ENCODE measurements at regions not wholly inside any gene's neighbourhood (a gene's known extent, or its start where the extent isn't known, plus 50 kb on each side); places are given as distances from the start of the nearest gene placed in this dataset.

- Histone ChIP-seq H3K9me3 (no peaks in the 10 kb centered on the region), H3K4me3 (no peak overlapping the region), H3K36me3 (replicated peaks in 1 of 2; ENCODE audit: insufficient read depth in 1 of 2, low read depth in 2 of 2) (no peaks in the 10 kb centered on the region), H3K4me1 (peaks cover 27% of the 10 kb centered on the region), H3K27ac (no peak overlapping the region), H3K27me3 (no peaks in the 10 kb centered on the region)
- 85 to 87% methylated on average over 1 of the region's 1 CpG for WGBS, 2 donors
- TF ChIP-seq POLR2A (IDR thresholded peaks at IDR 0.05) (no peak), CTCF (IDR thresholded peaks at IDR 0.05) (no peak)
- intact Hi-C loops (cut with DNase I), result no loop called here
- DNase-seq (no peak), ATAC-seq (no peak)
Observed at GRCh38 chr2:42881732-42882131, 89.3 kb upstream of the HAAO start.

- 74 to 88% methylated on average over 9 of the region's 9 CpGs for WGBS, 2 donors
- no peak for ATAC-seq
- intact Hi-C loops (cut with DNase I), result no loop called here
- TF ChIP-seq CTCF (IDR thresholded peaks at IDR 0.05) (no peak), POLR2A (IDR thresholded peaks at IDR 0.05) (no peak)
- Histone ChIP-seq H3K4me3 (no peak overlapping the region), H3K27me3 (no peaks in the 10 kb centered on the region), H3K36me3 (replicated peaks in 1 of 2; ENCODE audit: insufficient read depth in 1 of 2, low read depth in 2 of 2) (no peaks in the 10 kb centered on the region), H3K4me1 (peaks cover 27% of the 10 kb centered on the region), H3K9me3 (no peaks in the 10 kb centered on the region), H3K27ac (peak overlapping the region in 2 of 4 donors; percentile 3 to 28)
- DNase-seq, result no peak
Observed at GRCh38 chr2:42880738-42881690, 88.6 kb upstream of the HAAO start.

GRCh38 chr2:42879913-42880737 is 87.7 kb upstream of the HAAO start:
- ATAC-seq (peak; percentile 53), DNase-seq (peak in 3 of 4 donors; percentile 26 to 51 (median 49))
- no peak for TF ChIP-seq POLR2A (IDR thresholded peaks at IDR 0.05)
- WGBS, 2 donors, result 35 to 42% methylated on average over 14 to 18 of the region's 18 CpGs
- no peaks in the 10 kb centered on the region for H3K9me3 ChIP-seq
- intact Hi-C loops (cut with DNase I), result no loop called here
- no peaks in the 10 kb centered on the region for H3K27me3 ChIP-seq
- H3K4me3 ChIP-seq, result no peak overlapping the region
- H3K36me3 ChIP-seq (replicated peaks in 1 of 2; ENCODE audit: insufficient read depth in 1 of 2, low read depth in 2 of 2), result no peaks in the 10 kb centered on the region
- peaks cover 27% of the 10 kb centered on the region for H3K4me1 ChIP-seq
- peak overlapping the region in 2 of 4 donors; percentile 3 to 33 for H3K27ac ChIP-seq

- Histone ChIP-seq H3K9me3 (no peaks in the 10 kb centered on the region), H3K4me1 (peaks cover 27% of the 10 kb centered on the region), H3K4me3 (no peak overlapping the region), H3K27me3 (no peaks in the 10 kb centered on the region), H3K36me3 (replicated peaks in 1 of 2; ENCODE audit: insufficient read depth in 1 of 2, low read depth in 2 of 2) (no peaks in the 10 kb centered on the region), H3K27ac (peak overlapping the region in 1 of 4 donors; percentile 33)
- intact Hi-C loops (cut with DNase I), result no loop called here
- 73 to 100% methylated on average over 1 to 6 of the region's 6 CpGs for WGBS, 2 donors
- ATAC-seq, result no peak
- TF ChIP-seq POLR2A (IDR thresholded peaks at IDR 0.05), result no peak
- TF ChIP-seq CTCF (IDR thresholded peaks at IDR 0.05), result no peak
- no peak for DNase-seq
Observed at GRCh38 chr2:42879121-42879705, 86.8 kb upstream of the HAAO start.

GRCh38 chr2:42878581-42878980 is 86.2 kb upstream of the HAAO start:
- ATAC-seq (no peak), DNase-seq (no peak)
- 87 to 90% methylated on average over 4 of the region's 4 CpGs for WGBS, 2 donors
- TF ChIP-seq CTCF (IDR thresholded peaks at IDR 0.05) (no peak), POLR2A (IDR thresholded peaks at IDR 0.05) (no peak)
- Histone ChIP-seq H3K9me3 (no peaks in the 10 kb centered on the region), H3K27ac (no peak overlapping the region), H3K4me3 (no peak overlapping the region), H3K4me1 (peaks cover 27% of the 10 kb centered on the region), H3K36me3 (replicated peaks in 1 of 2; ENCODE audit: insufficient read depth in 1 of 2, low read depth in 2 of 2) (no peaks in the 10 kb centered on the region), H3K27me3 (no peaks in the 10 kb centered on the region)
- intact Hi-C loops (cut with DNase I), result no loop called here

Measured in body of pancreas (tissue), 4 donors.